HCT116 (cell line): ENCODE measurements at regions not wholly inside any gene's neighbourhood (a gene's known extent, or its start where the extent isn't known, plus 50 kb on each side); places are given as distances from the start of the nearest gene placed in this dataset.

Experiments used
- EGR1 ChIP-seq: IDR thresholded peaks from 2 replicates; pipeline ENCODE4 v1.6.1; 2012; ENCODE audit warnings: low read depth
- EZH2 ChIP-seq: fragments of 200-600 bp; sonication (generic); IDR thresholded peaks from 2 replicates; pipeline ENCODE4 v1.6.1; 2017; ENCODE audit warnings: antibody characterized with exemption, mixed run types
- EZH2phosphoT487 ChIP-seq: fragments of 200-600 bp; IDR thresholded peaks from 2 replicates; pipeline ENCODE4 v1.6.1; 2018; ENCODE audit warnings: antibody characterized with exemption, borderline replicate concordance
- POLR2A ChIP-seq: IDR thresholded peaks from 2 replicates; pipeline ENCODE4 v1.7.0; 2011; ENCODE audit warnings: borderline replicate concordance; ENCODE audit not compliant: insufficient read depth, insufficient read length; ENCODE audit errors: extremely low read depth
- RAD21 ChIP-seq: IDR thresholded peaks from 2 replicates; pipeline ENCODE4 v1.6.1; 2012; ENCODE audit warnings: low read depth, mild to moderate bottlenecking
- SIN3A ChIP-seq: IDR thresholded peaks from 2 replicates; pipeline ENCODE4 v1.6.1; 2012; ENCODE audit warnings: low read depth
- SRF ChIP-seq: IDR thresholded peaks from 2 replicates; pipeline ENCODE4 v1.6.1; 2012; ENCODE audit warnings: low read depth
- YY1 ChIP-seq: IDR thresholded peaks from 2 replicates; pipeline ENCODE4 v1.6.1; 2011; ENCODE audit warnings: low read length, low read depth, moderate library complexity, mild to moderate bottlenecking; ENCODE audit not compliant: insufficient replicate concordance; ENCODE audit errors: extremely low read depth
- TF ChIP-seq, protein P1 (sequence below): IDR thresholded peaks from 2 replicates; pipeline ENCODE4 v1.6.1; 2012; ENCODE audit warnings: low read depth
- TF ChIP-seq, protein P2 (sequence below), 3 experiments: fragments of 200-600 bp in 1 of 3; sonication (generic) in 1 of 3; IDR thresholded peaks in 2 of 3; conservative IDR thresholded peaks in 1 of 3; 2 replicates each; pipeline ENCODE4 v1.5.1; 2012 to 2017; ENCODE audit warnings: low read depth in 2 of 3, low read length in 2 of 3, antibody characterized with exemption in 1 of 3, borderline replicate concordance in 1 of 3, control low read depth in 1 of 3, mild to moderate bottlenecking in 1 of 3, mixed read lengths in 1 of 3, mixed run types in 1 of 3, moderate library complexity in 1 of 3; ENCODE audit not compliant: insufficient read depth in 1 of 3
- TF ChIP-seq, protein P3 (sequence below): IDR thresholded peaks from 2 replicates; pipeline ENCODE4 v1.6.1; 2012

DNA sequence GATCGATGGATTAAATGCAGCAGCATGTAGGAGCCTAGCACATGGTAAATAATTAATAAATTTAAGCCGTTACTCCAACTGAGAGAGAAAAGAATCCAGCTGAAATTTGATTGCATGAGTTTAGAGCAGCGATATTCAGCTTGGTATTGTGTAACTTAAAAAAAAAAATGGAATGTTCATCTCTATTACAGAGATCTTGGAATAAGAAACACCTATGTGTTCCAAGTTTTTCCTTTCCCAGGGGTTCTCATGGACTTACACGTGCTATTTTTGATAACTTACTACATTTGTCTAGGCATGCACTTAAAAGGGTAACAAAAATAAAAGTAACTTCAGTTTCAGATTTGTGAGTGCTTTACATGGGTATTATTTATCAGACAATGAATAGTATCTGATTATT lies 122.8 kb downstream of the RASSF9 start:
- TF ChIP-seq SIN3A = no peak
- TF ChIP-seq, protein P1, sequence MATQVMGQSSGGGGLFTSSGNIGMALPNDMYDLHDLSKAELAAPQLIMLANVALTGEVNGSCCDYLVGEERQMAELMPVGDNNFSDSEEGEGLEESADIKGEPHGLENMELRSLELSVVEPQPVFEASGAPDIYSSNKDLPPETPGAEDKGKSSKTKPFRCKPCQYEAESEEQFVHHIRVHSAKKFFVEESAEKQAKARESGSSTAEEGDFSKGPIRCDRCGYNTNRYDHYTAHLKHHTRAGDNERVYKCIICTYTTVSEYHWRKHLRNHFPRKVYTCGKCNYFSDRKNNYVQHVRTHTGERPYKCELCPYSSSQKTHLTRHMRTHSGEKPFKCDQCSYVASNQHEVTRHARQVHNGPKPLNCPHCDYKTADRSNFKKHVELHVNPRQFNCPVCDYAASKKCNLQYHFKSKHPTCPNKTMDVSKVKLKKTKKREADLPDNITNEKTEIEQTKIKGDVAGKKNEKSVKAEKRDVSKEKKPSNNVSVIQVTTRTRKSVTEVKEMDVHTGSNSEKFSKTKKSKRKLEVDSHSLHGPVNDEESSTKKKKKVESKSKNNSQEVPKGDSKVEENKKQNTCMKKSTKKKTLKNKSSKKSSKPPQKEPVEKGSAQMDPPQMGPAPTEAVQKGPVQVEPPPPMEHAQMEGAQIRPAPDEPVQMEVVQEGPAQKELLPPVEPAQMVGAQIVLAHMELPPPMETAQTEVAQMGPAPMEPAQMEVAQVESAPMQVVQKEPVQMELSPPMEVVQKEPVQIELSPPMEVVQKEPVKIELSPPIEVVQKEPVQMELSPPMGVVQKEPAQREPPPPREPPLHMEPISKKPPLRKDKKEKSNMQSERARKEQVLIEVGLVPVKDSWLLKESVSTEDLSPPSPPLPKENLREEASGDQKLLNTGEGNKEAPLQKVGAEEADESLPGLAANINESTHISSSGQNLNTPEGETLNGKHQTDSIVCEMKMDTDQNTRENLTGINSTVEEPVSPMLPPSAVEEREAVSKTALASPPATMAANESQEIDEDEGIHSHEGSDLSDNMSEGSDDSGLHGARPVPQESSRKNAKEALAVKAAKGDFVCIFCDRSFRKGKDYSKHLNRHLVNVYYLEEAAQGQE = no peak
- no peak for TF ChIP-seq POLR2A
- TF ChIP-seq RAD21 = no peak
- TF ChIP-seq, protein P2, sequence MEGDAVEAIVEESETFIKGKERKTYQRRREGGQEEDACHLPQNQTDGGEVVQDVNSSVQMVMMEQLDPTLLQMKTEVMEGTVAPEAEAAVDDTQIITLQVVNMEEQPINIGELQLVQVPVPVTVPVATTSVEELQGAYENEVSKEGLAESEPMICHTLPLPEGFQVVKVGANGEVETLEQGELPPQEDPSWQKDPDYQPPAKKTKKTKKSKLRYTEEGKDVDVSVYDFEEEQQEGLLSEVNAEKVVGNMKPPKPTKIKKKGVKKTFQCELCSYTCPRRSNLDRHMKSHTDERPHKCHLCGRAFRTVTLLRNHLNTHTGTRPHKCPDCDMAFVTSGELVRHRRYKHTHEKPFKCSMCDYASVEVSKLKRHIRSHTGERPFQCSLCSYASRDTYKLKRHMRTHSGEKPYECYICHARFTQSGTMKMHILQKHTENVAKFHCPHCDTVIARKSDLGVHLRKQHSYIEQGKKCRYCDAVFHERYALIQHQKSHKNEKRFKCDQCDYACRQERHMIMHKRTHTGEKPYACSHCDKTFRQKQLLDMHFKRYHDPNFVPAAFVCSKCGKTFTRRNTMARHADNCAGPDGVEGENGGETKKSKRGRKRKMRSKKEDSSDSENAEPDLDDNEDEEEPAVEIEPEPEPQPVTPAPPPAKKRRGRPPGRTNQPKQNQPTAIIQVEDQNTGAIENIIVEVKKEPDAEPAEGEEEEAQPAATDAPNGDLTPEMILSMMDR (IDR thresholded peaks at IDR 0.05 in 2 of 3, conservative IDR thresholded peaks at IDR 0.05 in 1 of 3; ENCODE audit: borderline replicate concordance in 1 of 3, insufficient read depth in 1 of 3, low read depth in 2 of 3, low read length in 2 of 3) = no peak
- TF ChIP-seq, protein P3, sequence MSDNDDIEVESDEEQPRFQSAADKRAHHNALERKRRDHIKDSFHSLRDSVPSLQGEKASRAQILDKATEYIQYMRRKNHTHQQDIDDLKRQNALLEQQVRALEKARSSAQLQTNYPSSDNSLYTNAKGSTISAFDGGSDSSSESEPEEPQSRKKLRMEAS = no peak
- TF ChIP-seq SRF = no peak
- no peak for TF ChIP-seq YY1
- no peak for TF ChIP-seq EGR1
- TF ChIP-seq EZH2 = no peak
- TF ChIP-seq EZH2phosphoT487 = no peak
